Uterus (tissue), 3 donors: ENCODE measurements at regions not wholly inside any gene's neighbourhood (a gene's known extent, or its start where the extent isn't known, plus 50 kb on each side); places are given as distances from the start of the nearest gene placed in this dataset.

Source experiments
- DNase-seq, 2 donors: peaks; one replicate each; pipeline ENCODE4 v3.0.0-alpha.2; 2019 to 2020
- H3K27ac ChIP-seq, 2 donors: fragments of 200-600 bp; sonication (generic); 1 replicate in 1 of 2; 2 replicates in 1 of 2; pipeline ENCODE4 v1.5.1; 2016 to 2018
- H3K27me3 ChIP-seq, 2 donors: fragments of 200-600 bp; sonication (generic); one replicate each; pipeline ENCODE4 v1.5.1; 2018 to 2019; ENCODE audit warnings: control low read depth in 1 of 2
- H3K36me3 ChIP-seq, 2 donors: fragments of 200-600 bp; sonication (generic); one replicate each; pipeline ENCODE4 v1.5.1; 2019; ENCODE audit warnings: control low read depth in 1 of 2
- H3K4me1 ChIP-seq, 2 donors: fragments of 200-600 bp; sonication (generic); one replicate each; pipeline ENCODE4 v1.5.1; 2018 to 2019; ENCODE audit warnings: control low read depth in 1 of 2
- H3K4me3 ChIP-seq, 2 donors: fragments of 200-600 bp; sonication (generic); 1 replicate in 1 of 2; 2 replicates in 1 of 2; pipeline ENCODE4 v1.5.1; 2018 to 2019; ENCODE audit warnings: mild to moderate bottlenecking in 1 of 2
- H3K9me3 ChIP-seq, 2 donors: fragments of 200-600 bp; sonication (generic); one replicate each; pipeline ENCODE4 v1.5.1; 2019; ENCODE audit warnings: control low read depth in 1 of 2
- POLR2A ChIP-seq, 2 donors: fragments of 450-650 bp; IDR thresholded peaks; one replicate each; pipeline ENCODE4 v1.6.1; 2016; ENCODE audit warnings: antibody characterized with exemption in 2 of 2, mild to moderate bottlenecking in 1 of 2, moderate library complexity in 1 of 2
- intact Hi-C: fragments of 100-400 bp; cut with DNase I; formaldehyde crosslinking; loops from one replicate; pipeline ENCODE4 v1.15.1; 2023; ENCODE audit warnings: low total_unique reads
- TF ChIP-seq, protein P1 (sequence below), 4 experiments: fragments of 200-600 bp in 2 of 4; fragments of 450-650 bp in 2 of 4; sonication (generic) in 2 of 4; IDR thresholded peaks; one replicate each; pipeline ENCODE4 v1.5.1; 2016 to 2019; ENCODE audit warnings: antibody characterized with exemption in 4 of 4, mild to moderate bottlenecking in 2 of 4, moderate library complexity in 1 of 4
- donor health status: DM: yes; HTN: yes; CAD: no.

DNA sequence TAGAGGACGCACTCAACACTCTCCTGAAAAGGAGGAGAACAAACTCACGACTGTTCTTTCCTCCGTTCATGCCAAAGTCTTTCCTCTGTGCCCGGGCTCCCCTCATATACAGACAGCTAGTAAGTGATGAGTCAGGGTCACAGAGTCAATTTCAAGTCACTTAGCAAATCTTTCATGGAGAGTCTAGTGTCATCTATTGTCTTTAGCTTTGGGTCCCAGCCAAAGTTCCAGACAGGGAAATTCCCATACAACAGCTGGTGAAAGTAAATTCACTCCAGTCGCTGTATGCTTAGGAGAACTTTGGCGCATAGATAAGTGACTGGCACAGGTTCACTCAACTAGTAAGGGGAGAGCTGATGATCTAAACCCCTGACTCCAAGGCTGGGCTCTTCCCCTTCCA is 226.5 kb downstream of the MID1 start:
- DNase-seq, result no peak
- H3K9me3 ChIP-seq, result no peaks in the 10 kb centered on the region
- H3K4me1 ChIP-seq, result no peaks in the 10 kb centered on the region
- TF ChIP-seq, protein P1, sequence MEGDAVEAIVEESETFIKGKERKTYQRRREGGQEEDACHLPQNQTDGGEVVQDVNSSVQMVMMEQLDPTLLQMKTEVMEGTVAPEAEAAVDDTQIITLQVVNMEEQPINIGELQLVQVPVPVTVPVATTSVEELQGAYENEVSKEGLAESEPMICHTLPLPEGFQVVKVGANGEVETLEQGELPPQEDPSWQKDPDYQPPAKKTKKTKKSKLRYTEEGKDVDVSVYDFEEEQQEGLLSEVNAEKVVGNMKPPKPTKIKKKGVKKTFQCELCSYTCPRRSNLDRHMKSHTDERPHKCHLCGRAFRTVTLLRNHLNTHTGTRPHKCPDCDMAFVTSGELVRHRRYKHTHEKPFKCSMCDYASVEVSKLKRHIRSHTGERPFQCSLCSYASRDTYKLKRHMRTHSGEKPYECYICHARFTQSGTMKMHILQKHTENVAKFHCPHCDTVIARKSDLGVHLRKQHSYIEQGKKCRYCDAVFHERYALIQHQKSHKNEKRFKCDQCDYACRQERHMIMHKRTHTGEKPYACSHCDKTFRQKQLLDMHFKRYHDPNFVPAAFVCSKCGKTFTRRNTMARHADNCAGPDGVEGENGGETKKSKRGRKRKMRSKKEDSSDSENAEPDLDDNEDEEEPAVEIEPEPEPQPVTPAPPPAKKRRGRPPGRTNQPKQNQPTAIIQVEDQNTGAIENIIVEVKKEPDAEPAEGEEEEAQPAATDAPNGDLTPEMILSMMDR (IDR thresholded peaks at IDR 0.05), result no peak
- TF ChIP-seq POLR2A (IDR thresholded peaks at IDR 0.05), result no peak
- intact Hi-C loops, result no loop called here
- no peaks in the 10 kb centered on the region for H3K27me3 ChIP-seq
- H3K36me3 ChIP-seq, result no peaks in the 10 kb centered on the region
- H3K4me3 ChIP-seq, result no peak overlapping the region
- no peak overlapping the region for H3K27ac ChIP-seq

DNA sequence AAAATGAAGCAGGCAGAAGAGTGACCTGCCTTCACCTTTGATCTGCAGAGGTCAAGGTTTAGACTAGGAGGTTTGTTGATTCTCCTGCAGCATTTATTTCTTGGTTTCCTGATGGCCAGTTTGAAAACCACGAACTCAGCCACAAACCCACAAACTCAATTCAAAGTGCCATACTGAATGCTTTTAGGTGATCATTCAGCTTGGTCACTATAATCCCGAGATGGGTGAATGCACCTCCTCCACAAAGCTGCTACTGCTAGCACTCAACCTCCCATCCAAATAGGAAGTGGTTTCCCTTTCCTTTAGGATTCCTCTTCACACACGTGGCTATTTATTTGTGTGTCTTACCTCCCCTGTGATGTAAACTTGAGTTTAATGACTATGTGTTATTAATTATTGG is 225.2 kb downstream of the MID1 start:
- no peaks in the 10 kb centered on the region for H3K36me3 ChIP-seq
- DNase-seq, result no peak
- H3K9me3 ChIP-seq, result no peaks in the 10 kb centered on the region
- H3K4me1 ChIP-seq, result no peaks in the 10 kb centered on the region
- TF ChIP-seq, protein P1 (IDR thresholded peaks at IDR 0.05), result no peak
- no peak for TF ChIP-seq POLR2A (IDR thresholded peaks at IDR 0.05)
- no peak overlapping the region for H3K27ac ChIP-seq
- H3K27me3 ChIP-seq, result no peaks in the 10 kb centered on the region
- no peak overlapping the region for H3K4me3 ChIP-seq
- intact Hi-C loops, result no loop called here
